HG03520 (cell line): ENCODE measurements at regions not wholly inside any gene's neighbourhood (a gene's known extent, or its start where the extent isn't known, plus 50 kb on each side); places are given as distances from the start of the nearest gene placed in this dataset.
"Not testable (repeated sequence)": the region's sequence is repeated elsewhere in the genome, so short reads cannot be mapped to it uniquely, and the experiment has no call there.

Experiments
- ATAC-seq: cut with Tn5 transposase; IDR thresholded peaks from one replicate; pipeline ENCODE4 v1.9.1; 2021; ENCODE audit warnings: mild to moderate bottlenecking, moderate library complexity; ENCODE audit not compliant: unreplicated experiment

DNA sequence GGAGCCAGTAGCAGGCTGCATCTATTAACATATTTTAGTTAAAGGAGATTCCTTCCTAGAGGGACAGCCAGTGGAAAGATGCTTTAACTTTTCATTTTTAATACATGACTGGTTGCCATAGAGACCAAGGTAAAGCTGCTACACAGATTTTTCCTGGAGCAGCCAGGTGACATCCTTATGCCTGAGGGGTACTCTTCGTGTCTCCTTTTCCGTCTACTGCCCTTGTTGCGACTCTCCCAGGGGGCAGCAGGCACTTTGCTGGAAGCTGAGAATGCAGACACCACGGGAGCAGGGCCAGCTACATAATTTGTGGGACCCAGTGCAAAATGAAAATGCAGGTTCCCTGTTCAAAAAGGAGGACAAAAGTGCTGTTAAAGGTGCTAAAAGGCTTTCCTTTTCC, 340.4 kb downstream of the CEP170 start:
- not testable (repeated sequence) for ATAC-seq

DNA sequence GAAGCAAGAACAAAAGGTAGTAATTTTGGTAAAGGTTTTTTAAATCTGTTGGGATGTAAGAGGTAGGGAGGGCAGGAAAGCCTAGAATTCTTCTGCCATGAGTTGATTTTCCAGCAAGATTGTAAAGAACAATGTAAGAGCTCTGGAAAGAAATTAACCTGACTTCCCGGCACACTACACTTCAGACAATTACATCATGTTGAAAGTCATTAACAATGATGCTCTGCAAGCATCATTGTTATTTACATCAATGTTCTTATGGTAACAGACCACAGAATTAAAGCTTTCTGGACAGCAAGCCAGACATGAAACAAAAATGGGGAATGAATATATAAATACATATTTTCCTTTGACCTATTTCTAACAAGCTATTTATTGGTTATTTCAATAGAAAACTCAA, 342.2 kb downstream of the CEP170 start:
- not testable (repeated sequence) for ATAC-seq

DNA sequence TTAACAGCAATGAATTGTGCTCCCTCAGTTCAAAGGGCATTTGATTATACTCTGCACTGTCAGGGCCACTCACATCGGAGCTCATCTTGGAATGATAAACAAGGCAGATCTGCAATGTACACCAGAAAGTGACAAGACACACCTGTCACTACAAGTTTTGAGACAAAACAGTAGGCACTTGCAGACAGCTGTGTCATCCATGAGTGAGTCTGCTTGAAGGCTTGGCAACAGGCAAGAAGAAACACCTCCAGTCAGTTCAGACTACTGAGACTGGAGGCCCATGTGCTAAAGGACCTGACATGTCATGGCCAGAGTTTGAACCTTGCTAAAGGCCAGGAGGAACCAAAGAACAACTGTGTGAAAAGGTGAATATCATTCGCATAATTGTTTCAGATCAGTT, 354.5 kb downstream of the CEP170 start:
- ATAC-seq: not testable (repeated sequence)

DNA sequence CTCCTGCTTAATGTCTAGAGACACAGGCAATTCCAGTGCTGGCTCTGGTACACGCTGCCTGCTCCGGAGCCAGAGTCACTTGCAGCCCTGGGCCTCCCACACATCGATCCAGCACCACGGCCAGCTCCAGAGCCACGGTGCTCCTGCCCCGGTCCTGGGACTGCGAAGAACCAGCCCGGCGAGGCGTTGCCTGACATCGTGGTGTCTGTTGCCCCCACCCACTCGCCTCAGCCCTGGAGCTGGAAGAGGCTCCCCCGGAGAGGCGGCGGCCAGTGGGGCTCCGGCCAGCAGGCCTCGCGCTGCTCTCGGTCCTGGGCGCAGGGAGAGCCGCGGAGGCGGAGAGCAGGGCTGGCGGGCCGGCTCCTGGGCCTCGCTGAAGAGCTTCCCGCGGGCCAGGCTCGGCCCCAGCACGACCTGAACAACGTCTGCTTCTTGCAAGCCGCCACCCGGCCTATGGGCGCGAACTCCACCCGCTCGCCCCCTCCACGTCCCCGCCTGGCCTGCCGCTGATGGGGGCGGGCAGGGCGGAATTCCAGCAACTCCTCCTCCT, 364.8 kb downstream of the CEP170 start:
- ATAC-seq: no peak

DNA sequence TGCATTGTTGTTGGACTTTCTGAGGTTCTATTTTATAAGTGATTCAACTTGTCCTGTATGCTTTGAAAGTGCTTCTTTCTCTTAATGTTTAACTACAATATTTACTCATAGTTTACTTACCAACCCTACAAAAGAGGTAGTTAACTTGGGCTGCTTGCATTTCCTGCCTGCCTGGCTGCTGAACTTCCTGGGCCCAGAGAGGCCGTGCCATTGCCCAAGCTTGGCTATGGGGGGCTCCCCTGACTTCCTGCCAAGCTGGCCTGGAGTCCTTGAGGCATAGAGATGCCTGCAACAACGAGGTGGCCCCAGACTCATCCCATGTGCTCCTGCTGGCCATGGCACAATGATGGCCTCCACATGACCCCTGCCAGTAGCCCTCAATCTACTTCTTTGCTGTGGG, 361.6 kb upstream of the PLD5 start:
- ATAC-seq: peak; percentile 71

DNA sequence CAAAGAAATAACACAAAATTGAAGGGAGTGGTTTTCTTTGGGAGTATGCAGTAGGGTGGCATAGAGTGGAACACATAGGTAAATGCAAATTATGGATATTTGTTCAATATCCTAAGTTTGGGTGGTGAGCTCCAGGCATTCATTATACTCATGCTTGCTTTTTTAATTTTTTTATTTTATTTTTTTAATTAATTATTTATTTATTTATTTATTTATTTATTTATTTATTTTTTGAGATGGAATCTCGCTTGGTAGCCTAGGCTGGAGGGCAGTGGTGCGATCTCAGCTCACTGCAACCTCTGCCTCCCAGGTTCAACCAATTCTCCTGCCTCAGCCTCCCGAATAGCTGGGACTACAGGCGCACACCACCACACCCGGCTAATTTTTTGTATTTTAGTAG, 355.5 kb upstream of the PLD5 start:
- ATAC-seq: not testable (repeated sequence)

DNA sequence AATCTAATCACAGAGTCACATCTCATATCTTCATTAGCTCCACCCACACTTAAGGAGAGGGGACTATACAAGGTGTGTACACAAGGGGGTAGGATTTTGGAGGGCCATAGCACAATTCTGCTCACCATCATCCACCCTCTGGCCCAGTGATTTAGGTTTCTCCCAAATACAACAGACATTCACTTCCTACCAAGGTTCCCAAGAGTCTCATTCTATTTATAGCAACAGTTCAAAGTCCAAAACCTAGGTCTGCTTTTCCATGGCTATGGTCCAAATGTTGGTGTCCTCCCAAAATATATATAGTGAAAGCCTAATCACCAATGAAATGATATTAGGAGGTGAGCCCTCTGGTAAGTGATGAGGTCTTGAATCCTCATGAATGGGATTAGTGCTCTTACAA, 353.2 kb upstream of the PLD5 start:
- ATAC-seq: no peak

DNA sequence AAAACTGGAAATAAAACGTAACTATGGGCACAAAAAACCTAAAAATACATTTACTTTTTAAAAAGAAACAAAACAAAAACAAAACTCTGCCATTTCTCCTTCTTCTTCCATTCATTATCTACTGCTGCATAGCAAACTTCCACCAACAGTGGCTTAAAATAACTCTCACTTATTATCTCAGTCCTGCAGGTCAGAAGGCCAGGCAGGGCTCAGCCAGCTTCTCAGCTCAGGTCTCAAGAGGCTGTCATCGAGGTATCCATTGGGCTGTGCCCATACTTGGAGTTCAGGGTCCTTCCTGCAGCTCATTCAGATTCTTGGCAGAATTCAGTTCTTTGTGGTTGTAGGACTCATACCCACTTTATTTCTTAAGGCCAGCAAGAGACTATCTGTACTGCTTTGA, 352.7 kb upstream of the PLD5 start:
- ATAC-seq: no peak

DNA sequence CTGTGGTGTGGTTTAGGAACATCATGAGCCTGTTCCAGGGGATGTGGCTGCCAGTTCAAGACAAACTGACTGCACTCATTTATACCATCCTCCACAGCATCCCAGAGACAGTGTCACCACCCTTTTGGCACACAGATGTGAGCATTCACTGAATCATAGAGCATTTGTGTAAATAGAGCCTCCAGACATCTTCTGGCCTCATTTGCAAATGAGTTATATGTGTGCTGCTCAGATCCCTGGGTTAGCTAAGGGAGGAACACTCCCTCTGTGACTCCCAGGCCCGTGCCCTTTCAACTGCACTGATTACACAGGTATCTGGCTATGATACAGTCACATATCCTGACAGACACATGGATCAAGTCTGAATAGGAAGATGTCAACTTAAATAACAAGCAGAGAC, 351.5 kb upstream of the PLD5 start:
- ATAC-seq: no peak

DNA sequence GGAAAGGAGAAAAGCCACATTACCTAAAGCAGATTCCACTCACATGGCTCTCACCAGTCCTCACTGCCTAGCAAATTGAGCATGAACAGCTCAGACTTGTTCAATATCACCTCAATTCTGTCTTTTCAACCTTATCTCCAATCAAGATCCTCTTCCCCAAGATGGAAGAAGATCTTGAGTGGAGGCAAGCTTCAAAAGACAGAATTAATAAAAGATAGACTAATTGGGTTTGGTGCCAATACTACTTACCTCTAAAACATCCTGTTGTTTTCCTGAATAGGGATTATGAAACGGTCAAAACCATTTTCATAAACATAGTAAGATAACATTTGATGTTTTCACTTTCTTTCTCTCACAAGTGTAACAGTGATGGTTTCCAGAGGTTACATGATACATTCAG, 349.2 kb upstream of the PLD5 start:
- no peak for ATAC-seq

DNA sequence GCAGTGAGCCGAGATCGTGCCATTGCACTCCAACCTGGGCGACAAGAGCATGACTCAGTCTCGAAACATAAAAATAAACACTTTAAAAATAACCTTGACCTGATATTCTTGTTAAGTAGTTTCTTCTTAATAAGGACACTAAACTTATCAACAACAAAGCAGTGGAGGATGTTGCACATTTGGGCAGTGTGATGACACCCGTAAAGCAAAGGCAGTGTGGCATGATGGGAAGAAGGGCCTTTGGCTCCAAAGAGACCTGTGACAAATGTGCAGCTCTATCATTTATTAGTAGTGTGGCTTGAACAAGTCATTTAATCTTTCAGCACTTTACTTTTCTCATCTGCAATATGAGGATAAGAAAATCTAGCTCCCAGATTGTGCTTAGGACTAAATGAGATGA, 348.0 kb upstream of the PLD5 start:
- no peak for ATAC-seq

DNA sequence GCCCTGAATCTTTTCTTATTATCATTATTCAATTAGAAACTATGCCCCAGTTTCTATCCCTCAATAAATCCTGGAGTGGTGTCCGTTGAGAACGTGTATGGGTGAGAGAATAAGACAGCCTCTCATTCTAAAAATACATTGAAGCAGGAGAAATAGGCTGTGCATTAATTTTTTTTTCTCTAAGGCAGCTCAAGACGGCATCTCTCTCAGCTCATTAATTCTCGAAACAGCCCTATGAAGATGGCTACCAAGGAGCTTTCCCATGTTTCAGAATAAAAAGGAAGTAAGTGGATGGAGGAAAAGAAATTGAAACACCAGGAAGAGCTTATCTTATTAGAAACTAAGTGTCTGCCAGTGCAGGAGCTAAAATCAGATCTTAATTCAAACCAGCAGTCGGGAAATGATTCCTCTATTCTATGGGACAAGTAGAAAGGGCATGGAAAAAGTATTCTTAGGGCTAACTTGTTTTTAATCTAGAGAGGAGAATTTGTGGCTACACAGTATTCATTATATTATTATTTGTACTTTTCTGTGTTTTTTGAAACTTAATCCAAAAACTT, 347.1 kb upstream of the PLD5 start:
- ATAC-seq: no peak

DNA sequence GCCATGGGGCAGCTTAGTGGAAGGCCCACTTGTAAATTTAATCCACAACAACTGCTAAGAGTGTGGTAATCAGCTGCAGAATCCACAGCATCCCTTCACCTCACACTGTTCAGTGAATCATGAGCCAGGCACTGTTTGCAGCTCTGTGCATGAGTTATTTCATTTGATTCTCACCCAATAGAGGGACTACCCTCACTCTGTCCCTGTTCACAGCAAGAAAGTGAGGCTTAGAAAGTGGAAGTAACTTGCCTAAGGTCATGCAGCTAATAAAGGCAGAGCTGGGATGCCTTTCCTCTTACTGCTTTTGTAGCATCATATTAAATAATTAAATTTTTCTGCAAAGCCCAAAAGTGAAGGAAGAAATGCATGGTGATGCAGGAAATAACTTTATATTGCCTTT, 346.5 kb upstream of the PLD5 start:
- no peak for ATAC-seq

DNA sequence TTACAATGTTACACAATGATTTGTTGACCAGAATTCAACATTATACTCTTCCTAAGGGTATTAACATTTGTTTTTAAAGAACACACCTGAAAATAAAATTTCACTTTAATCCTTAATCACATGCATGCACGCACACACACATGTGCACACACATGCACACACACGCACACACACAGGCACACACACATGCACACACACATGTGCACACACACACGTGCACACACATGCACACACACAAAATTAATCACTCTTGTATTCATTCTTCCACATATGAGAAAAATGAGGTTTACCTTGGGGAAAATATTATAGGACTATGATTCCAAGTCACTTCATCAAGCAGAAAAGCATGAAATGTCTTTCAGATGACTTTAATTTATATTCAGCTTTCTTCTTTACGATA, 331.8 kb upstream of the PLD5 start:
- ATAC-seq: no peak

DNA sequence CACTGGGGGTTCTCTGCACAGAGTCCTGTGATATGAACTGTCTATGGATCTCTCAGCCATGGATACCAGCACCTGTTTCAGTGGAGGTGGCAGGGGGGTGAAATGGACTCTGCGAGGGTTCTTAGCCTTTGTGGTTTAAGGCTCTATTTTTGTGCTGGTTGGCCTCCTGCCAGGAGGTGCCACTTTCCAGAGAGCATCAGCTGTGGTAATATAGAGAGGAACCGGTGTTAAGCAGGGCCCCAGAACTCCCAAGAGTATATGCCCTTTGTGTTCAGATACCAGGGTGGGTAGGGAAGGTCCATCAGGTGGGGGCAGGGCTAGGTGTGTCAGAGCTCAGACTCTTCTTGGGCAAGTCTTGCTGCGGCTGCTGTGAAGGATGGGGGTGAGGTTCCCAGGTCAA, 330.0 kb upstream of the PLD5 start:
- no peak for ATAC-seq

DNA sequence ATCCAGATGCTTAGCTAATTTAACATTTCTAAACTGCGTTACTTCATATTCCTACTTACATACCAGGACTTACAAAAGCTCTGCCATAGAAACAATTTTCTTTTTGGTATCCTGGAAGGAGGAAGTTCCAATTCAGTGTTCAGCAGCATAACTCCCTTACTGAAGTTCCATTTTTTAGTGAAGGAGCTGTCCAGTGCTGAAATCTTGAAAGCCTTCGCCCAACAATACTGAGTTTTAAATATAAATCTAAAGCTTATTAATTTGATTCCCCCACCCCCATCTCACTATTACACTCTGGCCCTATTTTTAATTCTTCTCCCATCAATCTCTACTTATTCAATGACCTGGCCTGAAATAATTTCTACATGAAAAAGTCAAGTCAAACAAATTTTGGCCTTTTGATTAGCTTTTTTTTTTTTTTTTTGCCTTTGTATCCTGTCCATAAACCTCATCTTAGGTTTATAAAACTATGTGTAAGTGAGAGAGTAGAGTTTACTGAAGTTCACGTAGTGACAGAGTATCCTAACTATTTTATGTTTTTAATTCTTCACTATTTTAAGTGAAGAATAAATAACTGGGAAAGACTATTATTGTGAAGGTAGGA, 323.0 kb upstream of the PLD5 start:
- no peak for ATAC-seq

DNA sequence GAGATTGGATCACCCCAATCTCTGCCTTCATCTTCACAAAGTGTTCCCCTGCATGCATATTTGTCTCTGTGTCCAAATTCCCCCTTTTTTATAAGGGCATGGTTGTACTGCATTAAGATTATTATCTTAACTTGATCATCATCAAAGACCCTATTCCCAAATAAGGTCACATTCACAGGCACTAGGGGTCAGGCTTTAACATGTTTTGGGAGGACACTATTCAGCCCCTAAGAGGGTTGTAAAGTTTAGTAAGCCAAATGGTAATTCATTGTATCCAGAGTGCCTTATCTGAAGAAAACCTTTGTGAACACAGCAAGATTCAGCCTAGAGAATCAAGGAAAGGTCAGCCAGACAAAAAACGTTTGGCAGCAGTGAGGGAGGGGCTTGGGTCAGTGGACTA, 317.6 kb upstream of the PLD5 start:
- no peak for ATAC-seq

DNA sequence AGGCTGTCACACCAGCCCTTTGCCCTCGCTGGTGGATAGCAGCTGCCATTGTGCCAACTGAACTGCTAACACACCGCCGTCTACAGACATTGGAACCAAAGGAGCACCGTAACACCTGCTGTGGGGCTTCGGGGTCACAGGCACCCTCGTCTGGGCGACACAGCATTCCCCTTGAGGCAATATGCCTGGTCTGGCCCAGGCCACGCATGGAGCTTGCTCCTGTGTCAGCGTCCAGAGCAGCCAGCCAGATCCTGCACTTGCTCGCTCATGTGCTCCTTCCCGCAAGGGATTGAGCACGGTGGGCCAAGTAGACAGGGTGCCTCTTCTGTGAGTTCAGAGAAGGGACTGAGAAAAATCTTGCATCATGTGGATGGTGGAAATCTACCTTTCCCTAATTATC, 314.6 kb upstream of the PLD5 start:
- ATAC-seq: no peak

DNA sequence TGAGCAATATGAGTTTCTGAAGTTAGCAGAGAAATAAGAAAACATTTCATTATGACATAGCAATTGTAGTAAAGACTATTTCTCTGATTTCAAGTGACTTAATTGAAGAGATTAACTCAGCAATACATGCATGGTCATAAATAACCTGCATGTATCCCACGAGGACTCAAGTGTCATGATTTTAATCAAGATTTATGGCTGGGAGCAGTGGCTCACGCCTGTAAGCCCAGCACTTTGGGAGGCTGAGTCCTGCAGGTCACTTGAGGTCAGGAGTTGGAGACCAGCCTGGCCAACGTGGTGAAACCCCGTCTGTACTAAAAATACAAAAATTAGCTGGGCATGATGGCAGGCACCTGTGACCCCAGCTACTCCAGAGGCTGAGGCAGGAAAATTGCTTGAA, 311.9 kb upstream of the PLD5 start:
- ATAC-seq: no peak

DNA sequence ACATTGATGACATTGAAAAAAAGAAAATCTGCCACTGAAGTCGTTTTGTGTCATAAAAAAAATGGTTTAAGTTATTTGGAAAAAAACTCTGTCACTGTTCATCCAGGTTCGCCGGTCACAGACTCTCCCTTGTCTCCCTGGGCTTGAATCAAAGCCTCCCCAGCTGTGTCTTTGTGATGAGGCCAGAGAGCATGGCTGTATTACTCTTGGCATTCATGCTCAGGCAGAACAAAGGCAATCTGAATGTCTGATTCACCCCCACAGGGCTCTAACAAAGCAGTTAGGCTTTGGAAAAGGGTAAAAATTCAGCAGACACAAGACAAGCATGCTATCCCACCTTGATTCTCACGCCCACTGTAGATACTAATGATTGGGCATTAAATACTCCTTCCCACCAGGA, 304.3 kb upstream of the PLD5 start:
- ATAC-seq: no peak

DNA sequence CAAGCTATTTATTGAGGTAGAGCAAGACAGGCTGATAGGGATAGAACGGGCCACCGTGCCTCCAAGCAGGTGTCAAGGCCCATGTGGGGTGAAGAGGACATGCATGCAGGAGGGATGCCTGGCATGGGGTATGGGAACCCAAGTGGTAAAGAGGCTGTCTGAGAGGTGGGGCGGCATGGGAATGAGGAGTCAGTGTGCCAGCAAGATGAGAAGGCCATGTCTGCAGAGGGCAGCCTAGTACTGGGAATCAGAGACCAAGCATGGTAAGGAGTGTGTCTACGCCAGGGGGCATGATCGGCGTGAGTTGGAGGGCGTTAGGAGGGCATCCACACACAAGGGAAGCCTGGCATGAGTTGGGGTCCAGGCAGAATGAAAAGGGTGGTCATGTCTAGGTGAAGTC, 303.7 kb upstream of the PLD5 start:
- no peak for ATAC-seq

DNA sequence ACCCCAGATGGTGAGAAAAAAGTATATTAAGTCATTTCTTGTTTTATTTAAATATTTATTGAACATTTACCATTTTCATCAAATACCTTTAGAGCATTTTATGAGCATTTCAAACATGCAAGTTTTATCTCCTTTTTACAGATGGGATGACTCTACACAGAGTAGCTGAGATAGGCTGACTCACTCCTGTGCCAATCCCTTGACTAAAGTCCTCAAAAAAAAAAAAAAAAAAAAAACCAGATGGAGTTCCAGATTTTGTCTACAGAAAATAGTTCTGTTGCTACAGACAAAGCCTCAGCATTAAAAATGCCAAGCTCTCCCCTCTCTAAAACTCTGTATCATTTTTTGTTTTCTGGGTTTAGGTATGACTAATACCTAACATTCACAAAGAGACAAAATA, 303.0 kb upstream of the PLD5 start:
- ATAC-seq: no peak

DNA sequence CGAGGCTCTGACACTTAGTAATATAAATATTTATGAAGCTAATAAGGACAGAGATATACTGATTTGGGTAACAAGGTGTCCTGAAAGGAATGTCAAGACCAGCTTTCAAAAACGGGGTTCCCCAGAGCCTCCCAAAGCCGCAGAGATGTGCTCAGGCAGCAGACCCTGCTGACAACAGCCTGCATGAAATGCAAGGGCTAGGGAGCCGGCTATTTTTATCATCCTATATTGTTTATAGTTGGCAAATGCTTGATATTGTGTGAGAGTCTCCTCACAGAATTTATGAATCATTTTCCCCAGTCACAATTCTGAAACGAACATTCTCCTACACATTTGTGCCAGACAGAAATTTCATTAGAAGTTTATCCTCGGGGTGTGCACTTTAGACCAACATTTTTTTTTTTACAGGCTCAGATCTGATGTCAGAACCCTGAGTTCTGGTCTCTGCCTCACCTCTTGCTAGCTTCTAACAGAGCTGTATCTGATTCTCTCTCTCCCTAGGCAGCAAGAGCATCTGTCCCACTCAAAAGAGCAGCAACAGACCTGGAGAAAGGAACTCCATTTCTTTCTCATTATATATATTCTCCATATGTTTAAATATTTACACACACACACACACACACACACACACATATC, 302.3 kb upstream of the PLD5 start:
- ATAC-seq: no peak
